ENCODE measurements at regions not wholly inside any gene's neighbourhood (a gene's known extent, or its start where the extent isn't known, plus 50 kb on each side); places are given as distances from the start of the nearest gene placed in this dataset.

- TF ChIP-seq POLR2A (IDR thresholded peaks at IDR 0.05; ENCODE audit: low read depth): no peak
- TF ChIP-seq EP300 (IDR thresholded peaks at IDR 0.05): no peak
These were observed 73.0 kb downstream of the YTHDF1 start for GRCh38 chr20:63142933-63143332.
